Vagina (tissue), 2 donors: ENCODE measurements at regions not wholly inside any gene's neighbourhood (a gene's known extent, or its start where the extent isn't known, plus 50 kb on each side); places are given as distances from the start of the nearest gene placed in this dataset.

Experiments
- POLR2A ChIP-seq, 2 donors: fragments of 450-650 bp; IDR thresholded peaks; one replicate each; pipeline ENCODE4 v1.6.1; 2017; ENCODE audit warnings: antibody characterized with exemption in 2 of 2, mild to moderate bottlenecking in 2 of 2, moderate library complexity in 2 of 2
- POLR2AphosphoS5 ChIP-seq, 2 donors: sonication (generic); formaldehyde crosslinking; IDR thresholded peaks; one replicate each; pipeline ENCODE4 v1.9.0; 2017; ENCODE audit warnings: antibody characterized with exemption in 2 of 2, mild to moderate bottlenecking in 2 of 2, low read depth in 1 of 2; ENCODE audit not compliant: insufficient read depth in 1 of 2
- TF ChIP-seq, protein P1 (sequence below), 3 experiments: fragments of 450-650 bp in 2 of 3; fragments of 200-600 bp in 1 of 3; sonication (generic) in 1 of 3; IDR thresholded peaks; one replicate each; pipeline ENCODE4 v1.5.1; 2017 to 2019; ENCODE audit warnings: antibody characterized with exemption in 3 of 3, mild to moderate bottlenecking in 2 of 3, moderate library complexity in 2 of 3

DNA sequence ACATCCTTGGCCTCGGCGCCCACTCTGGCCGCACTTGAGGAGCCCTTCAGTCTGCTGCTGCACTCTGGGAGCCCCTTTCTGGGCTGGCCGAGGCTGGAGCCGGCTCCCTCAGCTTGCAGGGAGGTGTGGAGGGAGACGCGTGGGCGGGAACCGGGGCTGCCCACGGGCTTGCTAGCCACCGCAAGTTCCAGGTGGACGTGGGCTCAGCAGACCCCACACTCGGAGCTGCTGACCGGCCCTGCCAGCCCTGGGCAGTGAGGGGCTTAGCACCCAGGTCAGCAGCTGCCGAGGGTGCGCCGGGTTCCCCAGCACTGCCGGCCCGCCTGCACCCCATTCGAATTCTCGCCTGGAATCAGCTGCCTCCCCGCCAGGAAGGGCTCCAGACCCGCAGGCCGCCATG lies 1892.3 kb upstream of the PCDH7 start:
- TF ChIP-seq, protein P1, sequence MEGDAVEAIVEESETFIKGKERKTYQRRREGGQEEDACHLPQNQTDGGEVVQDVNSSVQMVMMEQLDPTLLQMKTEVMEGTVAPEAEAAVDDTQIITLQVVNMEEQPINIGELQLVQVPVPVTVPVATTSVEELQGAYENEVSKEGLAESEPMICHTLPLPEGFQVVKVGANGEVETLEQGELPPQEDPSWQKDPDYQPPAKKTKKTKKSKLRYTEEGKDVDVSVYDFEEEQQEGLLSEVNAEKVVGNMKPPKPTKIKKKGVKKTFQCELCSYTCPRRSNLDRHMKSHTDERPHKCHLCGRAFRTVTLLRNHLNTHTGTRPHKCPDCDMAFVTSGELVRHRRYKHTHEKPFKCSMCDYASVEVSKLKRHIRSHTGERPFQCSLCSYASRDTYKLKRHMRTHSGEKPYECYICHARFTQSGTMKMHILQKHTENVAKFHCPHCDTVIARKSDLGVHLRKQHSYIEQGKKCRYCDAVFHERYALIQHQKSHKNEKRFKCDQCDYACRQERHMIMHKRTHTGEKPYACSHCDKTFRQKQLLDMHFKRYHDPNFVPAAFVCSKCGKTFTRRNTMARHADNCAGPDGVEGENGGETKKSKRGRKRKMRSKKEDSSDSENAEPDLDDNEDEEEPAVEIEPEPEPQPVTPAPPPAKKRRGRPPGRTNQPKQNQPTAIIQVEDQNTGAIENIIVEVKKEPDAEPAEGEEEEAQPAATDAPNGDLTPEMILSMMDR (IDR thresholded peaks at IDR 0.05): no peak
- TF ChIP-seq POLR2A (IDR thresholded peaks at IDR 0.05) (no peak), POLR2AphosphoS5 (IDR thresholded peaks at IDR 0.05; ENCODE audit: insufficient read depth in 1 of 2, low read depth in 1 of 2) (no peak)
